ENCODE measurements at regions not wholly inside any gene's neighbourhood (a gene's known extent, or its start where the extent isn't known, plus 50 kb on each side); places are given as distances from the start of the nearest gene placed in this dataset.
"Not testable (repeated sequence)": the region's sequence is repeated elsewhere in the genome, so short reads cannot be mapped to it uniquely, and the experiment has no call there.

- TF ChIP-seq POLR2AphosphoS5 (IDR thresholded peaks at IDR 0.05; ENCODE audit: insufficient read depth, low read depth, low read length); EZH2 (IDR thresholded peaks at IDR 0.05; ENCODE audit: borderline replicate concordance, low read depth, low read length, severe bottlenecking); POLR2A (IDR thresholded peaks at IDR 0.05; ENCODE audit: low read depth, low read length); CTCF (IDR thresholded peaks at IDR 0.05; ENCODE audit: extremely low read depth in 1 of 2, insufficient read depth in 1 of 2, low read depth in 1 of 2, low read length in 2 of 2): not testable (repeated sequence)
Observed at GRCh38 chr21:33965662-33966061, 50.1 kb upstream of the ATP5PO start.
